Liver (tissue), 8 donors: ENCODE measurements at regions not wholly inside any gene's neighbourhood (a gene's known extent, or its start where the extent isn't known, plus 50 kb on each side); places are given as distances from the start of the nearest gene placed in this dataset.

ENCODE experiments used
- DNase-seq: peaks from one replicate; pipeline ENCODE4 v3.0.0-alpha.2; 2017; ENCODE audit warnings: low spot score
- H3K27ac ChIP-seq, 2 donors: one replicate each; pipeline ENCODE4 v1.7.0; 2013; ENCODE audit warnings: inconsistent platforms in 2 of 2, low read length in 2 of 2, control low read depth in 1 of 2, low read depth in 1 of 2, mild to moderate bottlenecking in 1 of 2
- H3K27me3 ChIP-seq, 4 donors: one replicate each; pipeline versions ENCODE4 v1.6.1 to v1.7.0; 2013; ENCODE audit warnings: low read length in 3 of 4, inconsistent platforms in 1 of 4, mild to moderate bottlenecking in 1 of 4, moderate library complexity in 1 of 4; ENCODE audit not compliant: control insufficient read depth in 4 of 4, insufficient read depth in 4 of 4
- H3K36me3 ChIP-seq, 4 donors: one replicate each; pipeline versions ENCODE4 v1.6.1 to v1.7.0; 2013; ENCODE audit warnings: low read length in 3 of 4, mild to moderate bottlenecking in 3 of 4, low read depth in 1 of 4, moderate library complexity in 1 of 4; ENCODE audit not compliant: control insufficient read depth in 4 of 4, insufficient read depth in 3 of 4
- H3K4me1 ChIP-seq, 4 donors: one replicate each; pipeline versions ENCODE4 v1.6.1 to v1.7.0; 2013; ENCODE audit warnings: low read length in 3 of 4, mild to moderate bottlenecking in 3 of 4, moderate library complexity in 1 of 4; ENCODE audit not compliant: control insufficient read depth in 4 of 4, insufficient read depth in 4 of 4
- H3K4me3 ChIP-seq, 3 donors: one replicate each; pipeline versions ENCODE4 v1.6.1 to v1.7.0; 2013; ENCODE audit warnings: low read length in 3 of 3, control low read depth in 1 of 3, low read depth in 1 of 3, mild to moderate bottlenecking in 1 of 3
- H3K9ac ChIP-seq, 2 donors: one replicate each; pipeline ENCODE4 v1.7.0; 2013; ENCODE audit warnings: low read length in 2 of 2, mild to moderate bottlenecking in 2 of 2, moderate library complexity in 2 of 2, control low read depth in 1 of 2, low read depth in 1 of 2
- H3K9me3 ChIP-seq, 4 donors: one replicate each; pipeline versions ENCODE4 v1.6.1 to v1.7.0; 2013; ENCODE audit warnings: low read length in 3 of 4; ENCODE audit not compliant: control insufficient read depth in 4 of 4
- EGR1 ChIP-seq, 2 donors: IDR thresholded peaks; 2 replicates each; pipeline ENCODE4 v1.6.1; 2016 to 2018; ENCODE audit warnings: antibody characterized with exemption in 2 of 2, low read depth in 2 of 2
- FOXA1 ChIP-seq: IDR thresholded peaks from 2 replicates; pipeline ENCODE4 v1.6.1; 2016; ENCODE audit warnings: antibody characterized with exemption
- FOXA2 ChIP-seq: IDR thresholded peaks from 2 replicates; pipeline ENCODE4 v1.6.1; 2016; ENCODE audit warnings: antibody characterized with exemption
- GABPA ChIP-seq, 2 donors: IDR thresholded peaks in 1 of 2; conservative IDR thresholded peaks in 1 of 2; 2 replicates each; pipeline ENCODE4 v1.6.1; 2016; ENCODE audit warnings: antibody characterized with exemption in 2 of 2, mild to moderate bottlenecking in 1 of 2, moderate library complexity in 1 of 2
- HNF4A ChIP-seq, 2 donors: conservative IDR thresholded peaks; 2 replicates each; pipeline ENCODE4 v1.6.1; 2016; ENCODE audit warnings: antibody characterized with exemption in 2 of 2, mild to moderate bottlenecking in 2 of 2
- HNF4G ChIP-seq: IDR thresholded peaks from 2 replicates; pipeline ENCODE4 v1.6.1; 2016; ENCODE audit warnings: antibody characterized with exemption
- JUND ChIP-seq, 2 donors: IDR thresholded peaks; 2 replicates each; pipeline ENCODE4 v1.6.1; 2016; ENCODE audit warnings: antibody characterized with exemption in 2 of 2
- NR2F2 ChIP-seq: IDR thresholded peaks from 2 replicates; pipeline ENCODE4 v1.6.1; 2016; ENCODE audit warnings: antibody characterized with exemption
- RAD21 ChIP-seq, 2 donors: IDR thresholded peaks; 2 replicates each; pipeline ENCODE4 v1.6.1; 2016; ENCODE audit warnings: antibody characterized with exemption in 2 of 2, mild to moderate bottlenecking in 2 of 2
- RXRA ChIP-seq, 2 donors: IDR thresholded peaks; 2 replicates each; pipeline ENCODE4 v1.6.1; 2017 to 2018; ENCODE audit warnings: antibody characterized with exemption in 2 of 2, mild to moderate bottlenecking in 1 of 2
- SP1 ChIP-seq: IDR thresholded peaks from 2 replicates; pipeline ENCODE4 v1.6.1; 2018; ENCODE audit warnings: antibody characterized with exemption, mild to moderate bottlenecking
- TAF1 ChIP-seq: conservative IDR thresholded peaks from 2 replicates; pipeline ENCODE4 v1.6.1; 2016; ENCODE audit warnings: antibody characterized with exemption, mild to moderate bottlenecking
- YY1 ChIP-seq: IDR thresholded peaks from 2 replicates; pipeline ENCODE4 v1.6.1; 2016; ENCODE audit warnings: antibody characterized with exemption, mild to moderate bottlenecking
- WGBS: extraction: QIAGEN DNeasy Blood & Tissue Kit; methylation state at CpG from one replicate; pipeline ENCODE4 v1.1.7; 2013; 5-methylcytosine and 5-hydroxymethylcytosine counted together
- TF ChIP-seq, protein P1 (sequence below): IDR thresholded peaks from 2 replicates; pipeline ENCODE4 v1.6.1; 2016; ENCODE audit warnings: antibody characterized with exemption, mild to moderate bottlenecking
- TF ChIP-seq, protein P2 (sequence below): fragments of 150-350 bp; IDR thresholded peaks from 2 replicates; pipeline ENCODE4 v1.5.1; 2017; ENCODE audit warnings: improper control_type of control experiment, low read depth, low read length; ENCODE audit not compliant: missing input control
- TF ChIP-seq, protein P3 (sequence below): IDR thresholded peaks from 2 replicates; pipeline ENCODE4 v1.6.1; 2016; ENCODE audit warnings: antibody characterized with exemption
- TF ChIP-seq, protein P4 (sequence below): IDR thresholded peaks from 2 replicates; pipeline ENCODE4 v1.6.1; 2016; ENCODE audit warnings: antibody characterized with exemption
- donor health status: healthy.
- donor health status: healthy.
- donor health status: healthy.
- donor health status: healthy.
- donor health status: healthy.

DNA sequence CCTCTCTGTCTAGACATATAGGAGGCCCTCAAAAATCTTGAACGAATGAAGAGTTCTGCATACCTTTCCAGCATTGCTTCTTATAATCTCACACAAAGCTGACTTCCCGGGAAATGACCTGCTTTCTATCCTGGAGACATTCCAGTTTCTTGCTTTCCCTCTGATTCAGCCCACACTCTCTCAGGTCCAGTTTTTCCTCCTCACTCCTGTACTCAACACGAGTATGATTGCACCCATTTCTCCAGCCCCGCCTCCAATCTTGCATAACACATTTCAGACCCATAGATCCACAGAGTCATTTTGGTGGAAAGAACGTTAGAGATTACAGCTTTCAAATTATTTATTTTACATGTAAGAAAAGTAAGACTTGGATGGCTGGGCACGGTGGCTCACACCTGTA lies 127.5 kb upstream of the TLR3 start:
- Histone ChIP-seq H3K36me3 (no peaks in the 10 kb centered on the region), H3K9me3 (no peaks in the 10 kb centered on the region), H3K4me3 (no peak overlapping the region), H3K27me3 (no peaks in the 10 kb centered on the region), H3K9ac (no peak overlapping the region), H3K4me1 (no peaks in the 10 kb centered on the region), H3K27ac (no peak overlapping the region)
- WGBS = 76% methylated on average over 6 of the region's 6 CpGs
- TF ChIP-seq HNF4G (no peak), FOXA2 (no peak), RAD21 (IDR thresholded peaks at IDR 0.05) (no peak), TAF1 (no peak), HNF4A (conservative IDR thresholded peaks at IDR 0.05) (no peak), YY1 (no peak), NR2F2 (no peak), SP1 (no peak), RXRA (IDR thresholded peaks at IDR 0.05) (no peak), GABPA (IDR thresholded peaks at IDR 0.05 in 1 of 2, conservative IDR thresholded peaks at IDR 0.05 in 1 of 2) (no peak)
- TF ChIP-seq, protein P1, sequence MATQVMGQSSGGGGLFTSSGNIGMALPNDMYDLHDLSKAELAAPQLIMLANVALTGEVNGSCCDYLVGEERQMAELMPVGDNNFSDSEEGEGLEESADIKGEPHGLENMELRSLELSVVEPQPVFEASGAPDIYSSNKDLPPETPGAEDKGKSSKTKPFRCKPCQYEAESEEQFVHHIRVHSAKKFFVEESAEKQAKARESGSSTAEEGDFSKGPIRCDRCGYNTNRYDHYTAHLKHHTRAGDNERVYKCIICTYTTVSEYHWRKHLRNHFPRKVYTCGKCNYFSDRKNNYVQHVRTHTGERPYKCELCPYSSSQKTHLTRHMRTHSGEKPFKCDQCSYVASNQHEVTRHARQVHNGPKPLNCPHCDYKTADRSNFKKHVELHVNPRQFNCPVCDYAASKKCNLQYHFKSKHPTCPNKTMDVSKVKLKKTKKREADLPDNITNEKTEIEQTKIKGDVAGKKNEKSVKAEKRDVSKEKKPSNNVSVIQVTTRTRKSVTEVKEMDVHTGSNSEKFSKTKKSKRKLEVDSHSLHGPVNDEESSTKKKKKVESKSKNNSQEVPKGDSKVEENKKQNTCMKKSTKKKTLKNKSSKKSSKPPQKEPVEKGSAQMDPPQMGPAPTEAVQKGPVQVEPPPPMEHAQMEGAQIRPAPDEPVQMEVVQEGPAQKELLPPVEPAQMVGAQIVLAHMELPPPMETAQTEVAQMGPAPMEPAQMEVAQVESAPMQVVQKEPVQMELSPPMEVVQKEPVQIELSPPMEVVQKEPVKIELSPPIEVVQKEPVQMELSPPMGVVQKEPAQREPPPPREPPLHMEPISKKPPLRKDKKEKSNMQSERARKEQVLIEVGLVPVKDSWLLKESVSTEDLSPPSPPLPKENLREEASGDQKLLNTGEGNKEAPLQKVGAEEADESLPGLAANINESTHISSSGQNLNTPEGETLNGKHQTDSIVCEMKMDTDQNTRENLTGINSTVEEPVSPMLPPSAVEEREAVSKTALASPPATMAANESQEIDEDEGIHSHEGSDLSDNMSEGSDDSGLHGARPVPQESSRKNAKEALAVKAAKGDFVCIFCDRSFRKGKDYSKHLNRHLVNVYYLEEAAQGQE = no peak
- TF ChIP-seq, protein P2, sequence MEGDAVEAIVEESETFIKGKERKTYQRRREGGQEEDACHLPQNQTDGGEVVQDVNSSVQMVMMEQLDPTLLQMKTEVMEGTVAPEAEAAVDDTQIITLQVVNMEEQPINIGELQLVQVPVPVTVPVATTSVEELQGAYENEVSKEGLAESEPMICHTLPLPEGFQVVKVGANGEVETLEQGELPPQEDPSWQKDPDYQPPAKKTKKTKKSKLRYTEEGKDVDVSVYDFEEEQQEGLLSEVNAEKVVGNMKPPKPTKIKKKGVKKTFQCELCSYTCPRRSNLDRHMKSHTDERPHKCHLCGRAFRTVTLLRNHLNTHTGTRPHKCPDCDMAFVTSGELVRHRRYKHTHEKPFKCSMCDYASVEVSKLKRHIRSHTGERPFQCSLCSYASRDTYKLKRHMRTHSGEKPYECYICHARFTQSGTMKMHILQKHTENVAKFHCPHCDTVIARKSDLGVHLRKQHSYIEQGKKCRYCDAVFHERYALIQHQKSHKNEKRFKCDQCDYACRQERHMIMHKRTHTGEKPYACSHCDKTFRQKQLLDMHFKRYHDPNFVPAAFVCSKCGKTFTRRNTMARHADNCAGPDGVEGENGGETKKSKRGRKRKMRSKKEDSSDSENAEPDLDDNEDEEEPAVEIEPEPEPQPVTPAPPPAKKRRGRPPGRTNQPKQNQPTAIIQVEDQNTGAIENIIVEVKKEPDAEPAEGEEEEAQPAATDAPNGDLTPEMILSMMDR = no peak
- DNase-seq = no peak

GRCh38 chr4:185945252-185945651 lies 123.7 kb upstream of the TLR3 start:
- 89% methylated on average over 1 of the region's 1 CpG for WGBS
- no peaks in the 10 kb centered on the region for H3K9me3 ChIP-seq
- no peak overlapping the region for H3K9ac ChIP-seq
- no peak for DNase-seq
- H3K4me1 ChIP-seq = no peaks in the 10 kb centered on the region
- no peaks in the 10 kb centered on the region for H3K36me3 ChIP-seq
- H3K27me3 ChIP-seq = no peaks in the 10 kb centered on the region
- TF ChIP-seq FOXA1 (no peak), JUND (IDR thresholded peaks at IDR 0.05) (no peak), HNF4G (no peak), YY1 (no peak), EGR1 (IDR thresholded peaks at IDR 0.05; ENCODE audit: low read depth in 2 of 2) (no peak), RXRA (IDR thresholded peaks at IDR 0.05) (no peak), FOXA2 (no peak), NR2F2 (no peak), HNF4A (conservative IDR thresholded peaks at IDR 0.05) (no peak), TAF1 (no peak)
- TF ChIP-seq, protein P2 = no peak
- TF ChIP-seq, protein P3, sequence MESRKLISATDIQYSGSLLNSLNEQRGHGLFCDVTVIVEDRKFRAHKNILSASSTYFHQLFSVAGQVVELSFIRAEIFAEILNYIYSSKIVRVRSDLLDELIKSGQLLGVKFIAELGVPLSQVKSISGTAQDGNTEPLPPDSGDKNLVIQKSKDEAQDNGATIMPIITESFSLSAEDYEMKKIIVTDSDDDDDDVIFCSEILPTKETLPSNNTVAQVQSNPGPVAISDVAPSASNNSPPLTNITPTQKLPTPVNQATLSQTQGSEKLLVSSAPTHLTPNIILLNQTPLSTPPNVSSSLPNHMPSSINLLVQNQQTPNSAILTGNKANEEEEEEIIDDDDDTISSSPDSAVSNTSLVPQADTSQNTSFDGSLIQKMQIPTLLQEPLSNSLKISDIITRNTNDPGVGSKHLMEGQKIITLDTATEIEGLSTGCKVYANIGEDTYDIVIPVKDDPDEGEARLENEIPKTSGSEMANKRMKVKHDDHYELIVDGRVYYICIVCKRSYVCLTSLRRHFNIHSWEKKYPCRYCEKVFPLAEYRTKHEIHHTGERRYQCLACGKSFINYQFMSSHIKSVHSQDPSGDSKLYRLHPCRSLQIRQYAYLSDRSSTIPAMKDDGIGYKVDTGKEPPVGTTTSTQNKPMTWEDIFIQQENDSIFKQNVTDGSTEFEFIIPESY = no peak
- TF ChIP-seq, protein P1 = no peak
- TF ChIP-seq, protein P4, sequence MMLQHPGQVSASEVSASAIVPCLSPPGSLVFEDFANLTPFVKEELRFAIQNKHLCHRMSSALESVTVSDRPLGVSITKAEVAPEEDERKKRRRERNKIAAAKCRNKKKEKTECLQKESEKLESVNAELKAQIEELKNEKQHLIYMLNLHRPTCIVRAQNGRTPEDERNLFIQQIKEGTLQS = no peak
- no peak overlapping the region for H3K27ac ChIP-seq
- no peak overlapping the region for H3K4me3 ChIP-seq
